DND-41 (cell line): ENCODE measurements at regions not wholly inside any gene's neighbourhood (a gene's known extent, or its start where the extent isn't known, plus 50 kb on each side); places are given as distances from the start of the nearest gene placed in this dataset.
"Not testable (repeated sequence)": the region's sequence is repeated elsewhere in the genome, so short reads cannot be mapped to it uniquely, and the experiment has no call there.

ENCODE experiments used
- ATAC-seq: fragments of 200-7000 bp; cut with Tn5 transposase; 3 replicates; pipeline ENCODE4 v1.9.1; 2021; ENCODE audit warnings: low read depth; ENCODE audit not compliant: insufficient read depth
- DNase-seq: peaks from one replicate; pipeline ENCODE4 v3.0.0-alpha.2; 2020
- H2AFZ ChIP-seq: 2 replicates; pipeline ENCODE4 v1.6.0; 2012; ENCODE audit warnings: low read depth, low read length
- H3K27ac ChIP-seq: 2 replicates; pipeline ENCODE4 v1.5.1; 2012; ENCODE audit warnings: low read length, inconsistent platforms
- H3K27me3 ChIP-seq: fragments of 200-600 bp; sonication (generic); 2 replicates; pipeline ENCODE4 v1.6.0; 2012; ENCODE audit warnings: low read length, mild to moderate bottlenecking, inconsistent platforms; ENCODE audit not compliant: insufficient read depth, poor library complexity
- H3K36me3 ChIP-seq: 2 replicates; pipeline ENCODE4 v1.5.1; 2012; ENCODE audit warnings: low read length, inconsistent platforms; ENCODE audit not compliant: insufficient read depth
- H3K4me1 ChIP-seq: 2 replicates; pipeline ENCODE4 v1.5.1; 2012; ENCODE audit warnings: mild to moderate bottlenecking, low read length; ENCODE audit not compliant: insufficient read depth
- H3K4me2 ChIP-seq: 2 replicates; pipeline ENCODE4 v1.6.0; 2012; ENCODE audit warnings: mild to moderate bottlenecking, moderate library complexity, low read length, inconsistent platforms; ENCODE audit not compliant: insufficient read depth
- H3K4me3 ChIP-seq, 2 experiments: fragments of 200-600 bp in 1 of 2; shearing (Covaris generic) in 1 of 2; 2 replicates each; pipeline ENCODE4 v1.5.1; 2012 to 2016; ENCODE audit warnings: inconsistent platforms in 2 of 2, low read length in 2 of 2, mild to moderate bottlenecking in 2 of 2, low read depth in 1 of 2, moderate library complexity in 1 of 2
- H3K79me2 ChIP-seq: 2 replicates; pipeline ENCODE4 v1.6.0; 2012; ENCODE audit warnings: low read length, inconsistent platforms; ENCODE audit not compliant: insufficient read depth
- H3K9ac ChIP-seq: 2 replicates; pipeline ENCODE4 v1.6.0; 2012; ENCODE audit warnings: low read depth, mild to moderate bottlenecking, inconsistent platforms, low read length, moderate library complexity
- H3K9me3 ChIP-seq: 2 replicates; pipeline ENCODE4 v1.5.1; 2012; ENCODE audit warnings: low read length, moderate library complexity, mild to moderate bottlenecking, inconsistent platforms; ENCODE audit not compliant: insufficient read depth, severe bottlenecking
- H4K20me1 ChIP-seq: 2 replicates; pipeline ENCODE4 v1.6.0; 2012; ENCODE audit warnings: low read length; ENCODE audit not compliant: insufficient read depth
- EZH2 ChIP-seq: IDR thresholded peaks from 3 replicates; pipeline ENCODE4 v1.6.1; 2012; ENCODE audit warnings: borderline replicate concordance, low read depth, mild to moderate bottlenecking, moderate library complexity, low read length, inconsistent platforms; ENCODE audit not compliant: severe bottlenecking
- TF ChIP-seq, protein P1 (sequence below): IDR thresholded peaks from 2 replicates; pipeline ENCODE4 v1.5.1; 2012; ENCODE audit warnings: borderline replicate concordance, low read length, moderate library complexity, mild to moderate bottlenecking; ENCODE audit not compliant: poor library complexity, severe bottlenecking; ENCODE audit errors: extremely low read depth

DNA sequence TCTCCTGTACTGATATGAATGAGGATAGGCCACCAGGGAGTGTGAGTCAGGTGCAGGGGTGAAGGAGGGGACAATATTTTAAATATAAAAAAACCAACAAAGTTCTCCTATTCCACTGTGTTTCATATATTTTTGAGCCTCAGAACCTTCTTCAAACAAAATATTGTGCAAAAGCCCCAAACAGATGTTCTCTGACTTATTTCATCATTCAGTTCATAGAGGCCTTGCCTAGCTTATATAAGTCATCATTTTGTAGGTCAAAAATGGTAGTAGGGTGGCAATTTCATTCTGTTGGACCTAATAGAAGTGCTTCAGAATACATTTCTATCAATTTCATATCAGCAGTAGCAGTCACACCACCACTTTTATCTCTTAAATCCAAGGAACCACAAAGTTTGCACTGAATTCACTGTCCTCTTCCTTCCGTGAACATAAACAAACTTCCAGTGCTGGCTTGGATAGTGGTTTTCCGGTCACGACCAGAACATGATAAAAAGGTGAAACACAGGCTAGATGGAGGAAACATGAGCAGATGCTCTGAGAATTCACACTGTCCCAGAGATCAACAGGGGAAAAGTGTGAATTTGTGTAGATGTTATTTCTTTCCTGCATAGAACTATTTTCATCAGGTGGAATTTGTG lies 99.1 kb downstream of the EN1 start:
- H3K4me2 ChIP-seq, result no peak overlapping the region
- no peak overlapping the region for H3K4me3 ChIP-seq
- no peaks in the 10 kb centered on the region for H3K36me3 ChIP-seq
- no peaks in the 10 kb centered on the region for H3K4me1 ChIP-seq
- peaks cover 11% of the 10 kb centered on the region for H3K9me3 ChIP-seq
- DNase-seq (no peak), ATAC-seq (no peak)
- H4K20me1 ChIP-seq, result no peaks in the 10 kb centered on the region
- no peak overlapping the region for H2AFZ ChIP-seq
- H3K27ac ChIP-seq, result no peak overlapping the region
- no peak overlapping the region for H3K9ac ChIP-seq
- no peak for TF ChIP-seq EZH2
- TF ChIP-seq, protein P1, sequence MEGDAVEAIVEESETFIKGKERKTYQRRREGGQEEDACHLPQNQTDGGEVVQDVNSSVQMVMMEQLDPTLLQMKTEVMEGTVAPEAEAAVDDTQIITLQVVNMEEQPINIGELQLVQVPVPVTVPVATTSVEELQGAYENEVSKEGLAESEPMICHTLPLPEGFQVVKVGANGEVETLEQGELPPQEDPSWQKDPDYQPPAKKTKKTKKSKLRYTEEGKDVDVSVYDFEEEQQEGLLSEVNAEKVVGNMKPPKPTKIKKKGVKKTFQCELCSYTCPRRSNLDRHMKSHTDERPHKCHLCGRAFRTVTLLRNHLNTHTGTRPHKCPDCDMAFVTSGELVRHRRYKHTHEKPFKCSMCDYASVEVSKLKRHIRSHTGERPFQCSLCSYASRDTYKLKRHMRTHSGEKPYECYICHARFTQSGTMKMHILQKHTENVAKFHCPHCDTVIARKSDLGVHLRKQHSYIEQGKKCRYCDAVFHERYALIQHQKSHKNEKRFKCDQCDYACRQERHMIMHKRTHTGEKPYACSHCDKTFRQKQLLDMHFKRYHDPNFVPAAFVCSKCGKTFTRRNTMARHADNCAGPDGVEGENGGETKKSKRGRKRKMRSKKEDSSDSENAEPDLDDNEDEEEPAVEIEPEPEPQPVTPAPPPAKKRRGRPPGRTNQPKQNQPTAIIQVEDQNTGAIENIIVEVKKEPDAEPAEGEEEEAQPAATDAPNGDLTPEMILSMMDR, result no peak
- H3K79me2 ChIP-seq, result no peaks in the 10 kb centered on the region
- H3K27me3 ChIP-seq, result no peaks in the 10 kb centered on the region

DNA sequence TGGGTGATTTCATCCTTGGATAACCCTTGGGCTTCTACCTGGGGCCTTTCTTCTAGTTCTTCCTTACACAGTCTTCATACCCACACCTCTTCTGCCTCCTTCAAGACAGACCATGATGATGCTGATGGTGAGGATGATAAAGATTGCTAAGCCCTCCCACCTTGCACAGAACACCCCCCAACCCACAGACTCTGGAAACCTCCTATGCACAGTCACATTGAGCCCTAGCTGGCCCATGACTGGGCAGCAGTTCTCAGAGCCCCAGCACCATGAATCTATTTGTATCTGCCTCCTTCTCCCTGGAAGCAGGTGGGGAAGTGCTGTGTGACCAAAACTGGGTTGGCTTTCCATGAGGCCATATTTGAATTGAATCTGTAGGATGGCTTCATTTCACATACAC lies 99.8 kb downstream of the EN1 start:
- H3K4me2 ChIP-seq, result no peak overlapping the region
- no peaks in the 10 kb centered on the region for H3K27me3 ChIP-seq
- H3K4me3 ChIP-seq, result no peak overlapping the region
- no peaks in the 10 kb centered on the region for H3K4me1 ChIP-seq
- H3K9me3 ChIP-seq, result peaks cover 11% of the 10 kb centered on the region
- H2AFZ ChIP-seq, result no peak overlapping the region
- no peak for ATAC-seq
- no peak overlapping the region for H3K27ac ChIP-seq
- H3K79me2 ChIP-seq, result no peaks in the 10 kb centered on the region
- no peaks in the 10 kb centered on the region for H4K20me1 ChIP-seq
- no peaks in the 10 kb centered on the region for H3K36me3 ChIP-seq
- no peak for DNase-seq
- TF ChIP-seq EZH2, result no peak
- TF ChIP-seq, protein P1, result no peak
- H3K9ac ChIP-seq, result no peak overlapping the region

DNA sequence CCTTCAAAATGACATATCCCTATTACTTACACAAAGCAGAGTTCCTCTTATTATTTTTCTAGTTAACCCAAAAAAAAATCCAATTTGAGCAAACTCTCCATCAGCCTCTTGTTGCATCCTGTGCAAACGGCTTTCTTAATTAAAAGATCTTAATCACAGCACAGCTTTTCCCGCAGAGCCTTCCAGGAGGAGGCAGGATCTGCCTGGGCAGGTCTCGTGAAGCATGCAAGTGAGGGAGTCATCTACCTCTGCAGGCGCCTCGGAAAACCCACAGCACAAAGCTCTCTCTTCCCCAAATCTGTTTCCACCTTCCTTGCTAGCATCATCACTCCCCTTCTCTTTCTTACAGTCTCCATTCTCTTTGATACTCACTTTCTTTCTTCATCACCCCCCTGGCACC lies 100.4 kb downstream of the EN1 start:
- Histone ChIP-seq H3K9ac (no peak overlapping the region), H3K27ac (no peak overlapping the region), H2AFZ (no peak overlapping the region), H3K4me2 (no peak overlapping the region), H3K79me2 (no peaks in the 10 kb centered on the region), H4K20me1 (no peaks in the 10 kb centered on the region), H3K27me3 (no peaks in the 10 kb centered on the region), H3K4me1 (no peaks in the 10 kb centered on the region), H3K36me3 (no peaks in the 10 kb centered on the region), H3K9me3 (peaks cover 11% of the 10 kb centered on the region), H3K4me3 (no peak overlapping the region)
- ATAC-seq, result no peak
- TF ChIP-seq, protein P1, result no peak
- TF ChIP-seq EZH2, result no peak
- DNase-seq, result no peak

DNA sequence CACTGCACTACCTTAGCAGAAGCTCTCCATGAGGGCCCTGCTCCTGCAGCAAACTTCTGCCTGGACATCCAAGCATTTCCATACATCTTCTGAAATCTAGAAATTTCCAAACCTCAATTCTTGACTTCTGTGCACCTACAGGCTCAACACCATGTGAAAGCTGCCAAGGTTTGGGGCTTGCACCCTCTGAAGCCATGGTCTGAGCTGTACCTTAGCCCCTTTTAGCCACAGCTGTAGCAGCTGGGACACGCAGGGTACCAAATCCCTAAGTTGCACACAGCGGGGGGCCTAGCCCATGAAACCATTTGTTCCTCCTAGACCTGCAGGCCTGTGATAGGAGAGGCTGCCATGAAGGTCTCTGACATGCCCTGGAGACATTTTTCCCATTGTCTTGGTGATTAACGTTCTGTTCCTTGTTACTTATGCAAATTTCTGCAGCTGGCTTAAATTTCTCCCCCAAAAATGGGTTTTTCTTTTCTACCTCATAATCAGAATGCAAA lies 102.7 kb downstream of the EN1 start:
- not testable (repeated sequence) for H4K20me1 ChIP-seq, ATAC-seq, H3K27me3 ChIP-seq, H2AFZ ChIP-seq, H3K4me1 ChIP-seq, H3K27ac ChIP-seq, H3K36me3 ChIP-seq, H3K4me2 ChIP-seq, H3K79me2 ChIP-seq, H3K4me3 ChIP-seq, DNase-seq, H3K9ac ChIP-seq
- peaks cover 11% of the 10 kb centered on the region for H3K9me3 ChIP-seq
